H1 (cell line): ENCODE measurements at regions not wholly inside any gene's neighbourhood (a gene's known extent, or its start where the extent isn't known, plus 50 kb on each side); places are given as distances from the start of the nearest gene placed in this dataset.

Source experiments
- CTCF ChIA-PET: fragments of 300-600 bp; sonication (Branson Sonifier 250); formaldehyde crosslinking; loops from one replicate; lab custom pipeline; 2021; ENCODE audit not compliant: partially characterized antibody; lab: Charles Lee
- POLR2A ChIA-PET: fragments of 300-600 bp; sonication (Branson Sonifier 250); formaldehyde crosslinking; loops from one replicate; lab custom pipeline; 2021; ENCODE audit warnings: inconsistent platforms; ENCODE audit not compliant: partially characterized antibody; lab: Charles Lee
- DNase-seq, 2 experiments: peaks; one replicate each; pipeline versions ENCODE4 v3.0.0 to v3.0.0-alpha.2; 2010 to 2022; ENCODE audit warnings: low spot score in 2 of 2, low read depth in 1 of 2, mixed read lengths in 1 of 2
- FAIRE-seq: peaks from 2 replicates; lab custom pipeline; 2011; peaks lifted over from hg19 to GRCh38; lab: Jason Lieb, UNC
- H2AFZ ChIP-seq: 2 replicates; pipeline ENCODE4 v1.8.1; 2012; ENCODE audit warnings: low read length, inconsistent platforms
- H2AK5ac ChIP-seq: 2 replicates; pipeline ENCODE4 v1.6.1; 2013; ENCODE audit warnings: low read depth, low read length
- H2BK120ac ChIP-seq: replicated peaks from 2 replicates; pipeline ENCODE3; 2013; ENCODE audit warnings: low read depth, low read length, inconsistent platforms
- H2BK12ac ChIP-seq: 2 replicates; pipeline ENCODE4 v1.6.1; 2013; ENCODE audit warnings: low read depth, low read length
- H2BK15ac ChIP-seq: 2 replicates; pipeline ENCODE4 v1.6.1; 2013; ENCODE audit warnings: low read length
- H2BK20ac ChIP-seq: 2 replicates; pipeline ENCODE4 v1.6.1; 2013; ENCODE audit warnings: low read length
- H2BK5ac ChIP-seq: 2 replicates; pipeline ENCODE4 v1.6.1; 2013; ENCODE audit warnings: low read depth, low read length
- H3K14ac ChIP-seq: 2 replicates; pipeline ENCODE4 v1.6.1; 2013; ENCODE audit warnings: inconsistent platforms; ENCODE audit not compliant: insufficient read length
- H3K18ac ChIP-seq: 2 replicates; pipeline ENCODE4 v1.6.1; 2013; ENCODE audit warnings: low read length; ENCODE audit errors: extremely low read depth
- H3K23ac ChIP-seq: 2 replicates; pipeline ENCODE4 v1.6.1; 2013; ENCODE audit warnings: inconsistent platforms; ENCODE audit not compliant: insufficient read length
- H3K23me2 ChIP-seq: 2 replicates; pipeline ENCODE4 v1.6.1; 2013; ENCODE audit warnings: low read depth, low read length
- H3K27ac ChIP-seq: 2 replicates; pipeline ENCODE4 v1.6.1; 2011; ENCODE audit warnings: low read depth, low read length, inconsistent platforms
- H3K27me3 ChIP-seq, 4 experiments: replicated peaks in 1 of 4; 1 replicate in 1 of 4; 2 replicates in 3 of 4; pipeline versions ENCODE4 v1.6.1 to v1.8.1; 2011 to 2013; ENCODE audit warnings: low read length in 3 of 4, mild to moderate bottlenecking in 3 of 4, inconsistent platforms in 2 of 4, mixed read lengths in 2 of 4, moderate library complexity in 1 of 4; ENCODE audit not compliant: control insufficient read depth in 3 of 4, insufficient read depth in 3 of 4; ENCODE audit errors: extremely low read depth in 1 of 4
- H3K36me3 ChIP-seq, 4 experiments: 2 replicates each; pipeline versions ENCODE4 v1.6.1 to v1.8.1; 2011 to 2013; ENCODE audit warnings: mild to moderate bottlenecking in 4 of 4, low read length in 3 of 4, moderate library complexity in 2 of 4, control low read depth in 1 of 4, inconsistent platforms in 1 of 4; ENCODE audit not compliant: insufficient read depth in 4 of 4, control insufficient read depth in 2 of 4
- H3K4ac ChIP-seq: replicated peaks from 2 replicates; pipeline ENCODE3; 2013; ENCODE audit warnings: low read length, low read depth, mixed read lengths, inconsistent platforms; ENCODE audit not compliant: insufficient read length
- H3K4me1 ChIP-seq, 4 experiments: replicated peaks in 1 of 4; 1 replicate in 1 of 4; 2 replicates in 3 of 4; pipeline versions ENCODE4 v1.6.1 to v1.8.1; 2011 to 2013; ENCODE audit warnings: low read length in 3 of 4, inconsistent platforms in 2 of 4, mixed read lengths in 1 of 4; ENCODE audit not compliant: insufficient read depth in 4 of 4, control insufficient read depth in 3 of 4
- H3K4me2 ChIP-seq, 2 experiments: 2 replicates each; pipeline versions ENCODE4 v1.6.1 to v1.8.1; 2011 to 2013; ENCODE audit warnings: low read depth in 2 of 2, low read length in 2 of 2, control low read depth in 1 of 2, inconsistent platforms in 1 of 2, mild to moderate bottlenecking in 1 of 2; ENCODE audit not compliant: insufficient read depth in 1 of 2
- H3K4me3 ChIP-seq, 4 experiments: fragments of 200-600, 300-600 bp in 1 of 4; sonication (generic), shearing (Covaris generic), sonication (Bioruptor Twin) in 1 of 4; 2 replicates each; pipeline versions ENCODE4 v1.5.1 to v1.8.1; 2011 to 2016; ENCODE audit warnings: low read length in 4 of 4, low read depth in 3 of 4, control low read depth in 2 of 4, inconsistent platforms in 2 of 4, mild to moderate bottlenecking in 2 of 4, mixed read lengths in 1 of 4, moderate library complexity in 1 of 4; ENCODE audit not compliant: insufficient read depth in 2 of 4; ENCODE audit errors: extremely low read depth in 1 of 4
- H3K56ac ChIP-seq: replicated peaks from 2 replicates; pipeline ENCODE3; 2013; ENCODE audit warnings: low read depth, mild to moderate bottlenecking, mixed read lengths, low read length, inconsistent platforms; ENCODE audit not compliant: insufficient read length
- H3K79me1 ChIP-seq: 2 replicates; pipeline ENCODE4 v1.6.1; 2013; ENCODE audit warnings: low read depth, low read length, control low read depth
- H3K79me2 ChIP-seq, 2 experiments: 2 replicates each; pipeline versions ENCODE4 v1.6.1 to v1.8.1; 2012 to 2013; ENCODE audit warnings: low read length in 2 of 2, mild to moderate bottlenecking in 2 of 2, inconsistent platforms in 1 of 2; ENCODE audit not compliant: insufficient read depth in 2 of 2, control insufficient read depth in 1 of 2
- H3K9ac ChIP-seq, 4 experiments: replicated peaks in 1 of 4; 1 replicate in 1 of 4; 2 replicates in 3 of 4; pipeline versions ENCODE4 v1.6.1 to v1.8.1; 2011 to 2013; ENCODE audit warnings: low read depth in 3 of 4, low read length in 3 of 4, control low read depth in 2 of 4, mild to moderate bottlenecking in 2 of 4, moderate library complexity in 2 of 4, inconsistent platforms in 1 of 4; ENCODE audit errors: extremely low read depth in 1 of 4
- H3K9me3 ChIP-seq, 2 experiments: 2 replicates each; pipeline versions ENCODE4 v1.6.1 to v1.8.1; 2012 to 2013; ENCODE audit warnings: mild to moderate bottlenecking in 2 of 2, moderate library complexity in 2 of 2, control low read depth in 1 of 2, inconsistent platforms in 1 of 2, low read depth in 1 of 2, low read length in 1 of 2, mixed read lengths in 1 of 2; ENCODE audit not compliant: insufficient read depth in 2 of 2
- H4K20me1 ChIP-seq, 2 experiments: replicated peaks in 1 of 2; 2 replicates each; pipeline versions ENCODE3 to v1.8.1; 2011 to 2013; ENCODE audit warnings: inconsistent platforms in 2 of 2, low read length in 2 of 2, mild to moderate bottlenecking in 1 of 2; ENCODE audit not compliant: insufficient read depth in 2 of 2, control insufficient read depth in 1 of 2
- H4K5ac ChIP-seq: 2 replicates; pipeline ENCODE4 v1.6.1; 2013; ENCODE audit warnings: low read length, low read depth, mixed read lengths, inconsistent platforms; ENCODE audit not compliant: insufficient read length
- H4K8ac ChIP-seq: 2 replicates; pipeline ENCODE4 v1.8.0; 2013; ENCODE audit warnings: mild to moderate bottlenecking, moderate library complexity, low read length, inconsistent platforms; ENCODE audit not compliant: insufficient read depth; ENCODE audit errors: extremely low read depth
- H4K91ac ChIP-seq: replicated peaks from 2 replicates; pipeline ENCODE3; 2013; ENCODE audit warnings: low read length, mixed read lengths, inconsistent platforms; ENCODE audit not compliant: insufficient read length
- CBX5 ChIP-seq: fragments of 300-800, 300-1000 bp; sonication (generic); IDR thresholded peaks from 2 replicates; pipeline ENCODE4 v1.7.1; 2016; ENCODE audit warnings: antibody characterized with exemption, low read length, low read depth
- CBX8 ChIP-seq: fragments of 300-800, 300-1000 bp; sonication (generic); IDR thresholded peaks from 2 replicates; pipeline ENCODE4 v1.7.1; 2016; ENCODE audit warnings: low read depth, low read length, borderline replicate concordance
- EP300 ChIP-seq, 2 experiments: IDR thresholded peaks; 1 replicate in 1 of 2; 2 replicates in 1 of 2; pipeline ENCODE4 v1.6.1; 2011 to 2012; ENCODE audit warnings: low read depth in 2 of 2, low read length in 2 of 2, mild to moderate bottlenecking in 2 of 2, borderline replicate concordance in 1 of 2, inconsistent platforms in 1 of 2, moderate library complexity in 1 of 2
- KDM1A ChIP-seq: fragments of 200-600, 300-600 bp; sonication (generic); IDR thresholded peaks from 2 replicates; pipeline ENCODE4 v1.7.1; 2016; ENCODE audit warnings: mild to moderate bottlenecking, low read length, borderline replicate concordance
- NRF1 ChIP-seq: IDR thresholded peaks from 2 replicates; pipeline ENCODE4 v1.6.1; 2011; ENCODE audit warnings: mild to moderate bottlenecking, low read depth, low read length, improper control_type of control experiment
- RBBP5 ChIP-seq: IDR thresholded peaks from 2 replicates; pipeline ENCODE4 v1.7.1; 2012; ENCODE audit warnings: low read depth, mild to moderate bottlenecking, inconsistent platforms, low read length, moderate library complexity, borderline replicate concordance
- RNF2 ChIP-seq: fragments of 200-900, 300-1000 bp; sonication (generic); IDR thresholded peaks from 2 replicates; pipeline ENCODE4 v1.7.1; 2016; ENCODE audit warnings: borderline replicate concordance, low read depth, mild to moderate bottlenecking, antibody characterized with exemption, low read length; ENCODE audit not compliant: poor library complexity, severe bottlenecking; ENCODE audit errors: missing control alignments
- RXRA ChIP-seq: IDR thresholded peaks from 2 replicates; pipeline ENCODE4 v1.6.1; 2011; ENCODE audit warnings: low read depth, mild to moderate bottlenecking, low read length, moderate library complexity; ENCODE audit not compliant: insufficient read depth
- SIN3A ChIP-seq, 2 experiments: IDR thresholded peaks in 1 of 2; conservative IDR thresholded peaks in 1 of 2; 2 replicates each; pipeline ENCODE4 v1.6.1; 2011 to 2012; ENCODE audit warnings: low read length in 2 of 2, improper control_type of control experiment in 1 of 2, low read depth in 1 of 2, mild to moderate bottlenecking in 1 of 2
- SIRT6 ChIP-seq: IDR thresholded peaks from one replicate; pipeline ENCODE4 v1.7.1; 2012; ENCODE audit warnings: low read length, inconsistent platforms
- SP2 ChIP-seq: IDR thresholded peaks from 2 replicates; pipeline ENCODE4 v1.6.1; 2012; ENCODE audit warnings: mild to moderate bottlenecking, low read length, inconsistent platforms
- TAF1 ChIP-seq: IDR thresholded peaks from 2 replicates; pipeline ENCODE4 v1.6.1; 2011; ENCODE audit warnings: mild to moderate bottlenecking, low read depth, low read length
- TBP ChIP-seq: IDR thresholded peaks from 2 replicates; pipeline ENCODE4 v1.6.1; 2011; ENCODE audit warnings: low read depth, low read length, improper control_type of control experiment
- TEAD4 ChIP-seq: IDR thresholded peaks from 2 replicates; pipeline ENCODE4 v1.6.1; 2012; ENCODE audit warnings: low read depth, low read length, inconsistent platforms, mixed read lengths
- WGBS, 2 experiments: shearing (Covaris generic) in 1 of 2; methylation state at CpG; one replicate each; pipeline versions ENCODE4 v1.1.6 to v1.1.7; 2013 to 2015; ENCODE audit warnings: low lambda C conversion rate in 2 of 2, mixed read lengths in 2 of 2, inconsistent platforms in 1 of 2, low coverage in 1 of 2, missing lambda C conversion rate in 1 of 2; ENCODE audit not compliant: insufficient replicate concordance in 2 of 2, insufficient coverage in 1 of 2, insufficient read length in 1 of 2; ENCODE audit errors: extremely low coverage in 1 of 2, missing lambda C conversion rate in 1 of 2; 5-methylcytosine and 5-hydroxymethylcytosine counted together
- TF ChIP-seq, protein P1 (sequence below): IDR thresholded peaks from 2 replicates; pipeline ENCODE4 v1.6.1; 2012; ENCODE audit warnings: inconsistent platforms

DNA sequence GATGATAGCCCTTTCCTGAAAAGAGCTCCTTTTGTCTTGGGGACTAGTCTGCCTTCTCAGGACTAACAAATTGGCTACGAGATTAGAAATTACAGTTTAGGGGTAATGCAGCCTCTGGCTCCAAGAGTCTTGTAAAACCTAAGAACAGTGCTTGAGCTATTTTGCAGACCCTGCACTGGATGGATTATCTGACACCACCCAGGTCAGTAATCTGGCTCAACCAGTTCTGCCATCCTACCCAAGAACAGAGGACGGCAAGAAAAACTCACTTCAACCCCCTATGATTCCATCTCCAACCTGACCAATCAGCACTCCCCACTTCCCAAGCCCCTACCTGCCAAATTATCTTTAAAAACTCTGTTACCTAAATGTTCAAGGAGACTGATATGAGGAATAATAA lies 225.1 kb downstream of the FAM47A start:
- no peak overlapping the region for H4K8ac ChIP-seq
- H3K4me1 ChIP-seq, result peaks cover 0 to 9% (median 3%) of the 10 kb centered on the region in 4 experiments; a peak in 3 of 7 replicates
- no peak overlapping the region for H4K5ac ChIP-seq
- CTCF ChIA-PET, result no interaction called here
- no peaks in the 10 kb centered on the region for H3K23me2 ChIP-seq
- no peak overlapping the region for H2BK12ac ChIP-seq
- H2AK5ac ChIP-seq, result no peak overlapping the region
- no peak overlapping the region for H2BK120ac ChIP-seq
- POLR2A ChIA-PET, result no interaction called here
- no peaks in the 10 kb centered on the region for H3K36me3 ChIP-seq
- H3K56ac ChIP-seq, result no peak overlapping the region
- DNase-seq (no peak), FAIRE-seq (no peak)
- H3K4me2 ChIP-seq, result peak overlapping the region in 1 of 2 experiments; percentile 27; a peak in 1 of 4 replicates
- no peak overlapping the region for H3K18ac ChIP-seq
- H4K20me1 ChIP-seq, result no peaks in the 10 kb centered on the region
- H3K14ac ChIP-seq, result no peak overlapping the region
- H2AFZ ChIP-seq, result no peak overlapping the region; the same call in 1 of the 2 replicates
- no peaks in the 10 kb centered on the region for H3K79me1 ChIP-seq
- H3K4ac ChIP-seq, result no peak overlapping the region
- no peak overlapping the region for H3K9ac ChIP-seq
- H2BK5ac ChIP-seq, result no peak overlapping the region
- no peak overlapping the region for H3K4me3 ChIP-seq
- H3K9me3 ChIP-seq, result no peaks in the 10 kb centered on the region
- H2BK15ac ChIP-seq, result no peak overlapping the region
- H4K91ac ChIP-seq, result no peak overlapping the region
- H2BK20ac ChIP-seq, result no peak overlapping the region
- H3K23ac ChIP-seq, result no peak overlapping the region
- H3K79me2 ChIP-seq, result no peaks in the 10 kb centered on the region
- 48% methylated on average over 2 of the region's 2 CpGs; no CpG with 5 or more reads in 1 of the 2 experiments for WGBS, 2 experiments
- no peak overlapping the region for H3K27ac ChIP-seq
- no peaks in the 10 kb centered on the region for H3K27me3 ChIP-seq
- no peak for TF ChIP-seq SP2
- no peak for TF ChIP-seq NRF1
- no peak for TF ChIP-seq RXRA
- TF ChIP-seq CBX5, result no peak
- TF ChIP-seq TEAD4, result no peak
- no peak for TF ChIP-seq RBBP5
- TF ChIP-seq TAF1, result no peak
- TF ChIP-seq SIN3A (conservative IDR thresholded peaks at IDR 0.05 in 1 of 2, IDR thresholded peaks at IDR 0.05 in 1 of 2; ENCODE audit: low read depth in 1 of 2, low read length in 2 of 2), result no peak
- no peak for TF ChIP-seq EP300 (IDR thresholded peaks at IDR 0.05; ENCODE audit: borderline replicate concordance in 1 of 2, low read depth in 2 of 2, low read length in 2 of 2)
- TF ChIP-seq, protein P1, sequence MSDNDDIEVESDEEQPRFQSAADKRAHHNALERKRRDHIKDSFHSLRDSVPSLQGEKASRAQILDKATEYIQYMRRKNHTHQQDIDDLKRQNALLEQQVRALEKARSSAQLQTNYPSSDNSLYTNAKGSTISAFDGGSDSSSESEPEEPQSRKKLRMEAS, result no peak
- TF ChIP-seq TBP, result no peak
- TF ChIP-seq RNF2, result no peak
- TF ChIP-seq KDM1A, result no peak
- TF ChIP-seq CBX8, result no peak
- no peak for TF ChIP-seq SIRT6
